ENCODE measurements at regions not wholly inside any gene's neighbourhood (a gene's known extent, or its start where the extent isn't known, plus 50 kb on each side); places are given as distances from the start of the nearest gene placed in this dataset.
"Not testable (repeated sequence)": the region's sequence is repeated elsewhere in the genome, so short reads cannot be mapped to it uniquely, and the experiment has no call there.

DNA sequence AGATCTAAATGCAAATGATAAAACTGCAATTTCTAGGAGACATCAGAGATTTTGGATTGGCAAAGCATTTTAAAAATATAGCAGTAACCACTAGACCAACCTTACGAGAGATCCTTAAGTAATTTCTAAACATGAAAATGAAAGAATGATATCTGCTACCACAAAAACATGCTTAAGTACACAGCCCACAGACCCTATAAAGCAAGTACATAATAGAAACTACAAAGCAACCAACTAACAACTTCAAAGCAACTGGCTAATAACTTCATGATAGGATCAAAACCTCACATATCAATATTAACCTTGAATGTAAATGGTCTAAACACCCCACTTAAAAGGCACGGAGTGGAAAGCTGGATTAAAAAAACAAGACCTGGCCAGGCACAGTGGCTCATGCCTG lies 209.9 kb upstream of the SOX14 start:
- TF ChIP-seq, protein P1, sequence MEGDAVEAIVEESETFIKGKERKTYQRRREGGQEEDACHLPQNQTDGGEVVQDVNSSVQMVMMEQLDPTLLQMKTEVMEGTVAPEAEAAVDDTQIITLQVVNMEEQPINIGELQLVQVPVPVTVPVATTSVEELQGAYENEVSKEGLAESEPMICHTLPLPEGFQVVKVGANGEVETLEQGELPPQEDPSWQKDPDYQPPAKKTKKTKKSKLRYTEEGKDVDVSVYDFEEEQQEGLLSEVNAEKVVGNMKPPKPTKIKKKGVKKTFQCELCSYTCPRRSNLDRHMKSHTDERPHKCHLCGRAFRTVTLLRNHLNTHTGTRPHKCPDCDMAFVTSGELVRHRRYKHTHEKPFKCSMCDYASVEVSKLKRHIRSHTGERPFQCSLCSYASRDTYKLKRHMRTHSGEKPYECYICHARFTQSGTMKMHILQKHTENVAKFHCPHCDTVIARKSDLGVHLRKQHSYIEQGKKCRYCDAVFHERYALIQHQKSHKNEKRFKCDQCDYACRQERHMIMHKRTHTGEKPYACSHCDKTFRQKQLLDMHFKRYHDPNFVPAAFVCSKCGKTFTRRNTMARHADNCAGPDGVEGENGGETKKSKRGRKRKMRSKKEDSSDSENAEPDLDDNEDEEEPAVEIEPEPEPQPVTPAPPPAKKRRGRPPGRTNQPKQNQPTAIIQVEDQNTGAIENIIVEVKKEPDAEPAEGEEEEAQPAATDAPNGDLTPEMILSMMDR (IDR thresholded peaks at IDR 0.05; ENCODE audit: insufficient read depth, missing control alignments), result no peak
- FAIRE-seq, result no peak
- DNase-seq (ENCODE audit: insufficient read length, low spot score), result no peak

- no peak for DNase-seq (ENCODE audit: insufficient read length, low spot score)
- TF ChIP-seq, protein P1 (IDR thresholded peaks at IDR 0.05; ENCODE audit: insufficient read depth, missing control alignments), result no peak
- FAIRE-seq, result no peak
Measured at GRCh38 chr3:137568880-137569279, 195.2 kb upstream of the SOX14 start.

GRCh38 chr3:137572931-137573330 lies 191.2 kb upstream of the SOX14 start:
- no peak for DNase-seq (ENCODE audit: insufficient read length, low spot score)
- FAIRE-seq, result no peak

GRCh38 chr3:137582484-137582883 lies 181.6 kb upstream of the SOX14 start:
- peak; percentile 93 for FAIRE-seq
- TF ChIP-seq, protein P1 (IDR thresholded peaks at IDR 0.05; ENCODE audit: insufficient read depth, missing control alignments), result no peak
- DNase-seq (ENCODE audit: insufficient read length, low spot score), result peak; percentile 17

More at GRCh38 chr3:137572931-137573330, 191.2 kb upstream of the SOX14 start:
- TF ChIP-seq, protein P1 (IDR thresholded peaks at IDR 0.05; ENCODE audit: insufficient read depth, missing control alignments), result no peak

DNA sequence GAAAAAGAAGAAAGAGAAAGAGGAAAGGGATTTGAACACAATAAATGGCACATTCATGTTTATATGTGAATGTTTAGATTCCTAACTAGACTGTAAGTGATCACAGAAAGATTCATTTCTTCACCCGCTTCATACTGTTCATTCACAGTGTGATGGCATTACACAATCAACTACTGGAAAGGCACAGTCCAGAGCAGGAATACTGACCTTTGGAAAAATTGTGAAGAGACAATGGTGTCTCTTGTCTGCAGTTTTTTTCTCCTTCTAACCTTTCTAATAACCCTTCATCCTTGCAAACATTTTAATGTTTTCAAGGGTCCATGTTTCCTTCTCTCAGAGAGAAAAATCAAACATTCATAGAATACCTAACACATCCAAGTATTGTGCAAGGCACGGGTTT lies 180.9 kb upstream of the SOX14 start:
- DNase-seq (ENCODE audit: insufficient read length, low spot score), result no peak
- FAIRE-seq, result no peak
- TF ChIP-seq, protein P1 (IDR thresholded peaks at IDR 0.05; ENCODE audit: insufficient read depth, missing control alignments), result no peak

DNA sequence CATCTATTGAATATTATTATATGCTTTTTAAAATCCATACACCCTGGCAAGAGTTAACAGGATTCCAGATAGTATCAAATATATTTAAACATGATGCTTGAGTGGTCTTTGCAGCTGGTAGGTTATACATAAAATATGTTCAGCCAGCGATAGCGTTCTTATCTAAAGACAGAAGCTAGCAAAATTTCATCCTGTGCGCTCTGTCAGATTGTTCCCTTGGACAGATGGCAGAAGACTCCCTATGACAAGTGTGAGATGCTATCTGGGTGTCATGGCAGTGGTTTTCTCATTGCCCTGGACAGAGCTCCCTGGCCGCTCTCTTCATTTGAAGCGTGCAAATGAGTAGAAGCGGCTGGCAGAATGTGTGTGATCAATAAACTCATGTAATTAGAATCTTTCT lies 175.2 kb upstream of the SOX14 start:
- FAIRE-seq, result no peak
- DNase-seq (ENCODE audit: insufficient read length, low spot score), result no peak
- TF ChIP-seq, protein P1 (IDR thresholded peaks at IDR 0.05; ENCODE audit: insufficient read depth, missing control alignments), result no peak

- not testable (repeated sequence) for DNase-seq (ENCODE audit: insufficient read length, low spot score); FAIRE-seq
Measured at GRCh38 chr3:137595415-137595814, 168.7 kb upstream of the SOX14 start.

DNA sequence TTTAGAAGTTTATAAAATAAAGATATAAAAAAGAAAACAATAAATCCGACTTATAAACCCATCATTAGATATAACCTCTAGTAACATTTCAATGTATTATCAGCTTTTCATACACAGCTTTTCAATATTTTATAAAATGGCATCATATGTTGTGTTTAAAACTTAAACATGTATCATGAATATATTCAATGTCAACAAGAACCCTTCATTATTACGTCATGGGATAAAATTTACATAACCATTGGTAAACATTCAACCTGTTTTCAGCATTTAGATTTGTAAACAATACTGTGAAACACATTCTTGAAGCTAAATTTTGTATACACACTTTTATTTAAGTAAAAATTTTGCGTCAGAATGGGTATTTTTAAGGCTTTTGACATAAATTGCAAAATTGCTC lies 153.4 kb upstream of the SOX14 start:
- no peak for DNase-seq (ENCODE audit: insufficient read length, low spot score)
- TF ChIP-seq, protein P1 (IDR thresholded peaks at IDR 0.05; ENCODE audit: insufficient read depth, missing control alignments), result no peak
- FAIRE-seq, result no peak
